CD4-positive, alpha-beta T cell treated with Interleukin-15 for 4 hours (primary cell): ENCODE measurements at regions not wholly inside any gene's neighbourhood (a gene's known extent, or its start where the extent isn't known, plus 50 kb on each side); places are given as distances from the start of the nearest gene placed in this dataset.

ENCODE experiments used
- DNase-seq: peaks from one replicate; pipeline ENCODE4 v3.0.0-alpha.2; 2020; ENCODE audit warnings: low spot score

DNA sequence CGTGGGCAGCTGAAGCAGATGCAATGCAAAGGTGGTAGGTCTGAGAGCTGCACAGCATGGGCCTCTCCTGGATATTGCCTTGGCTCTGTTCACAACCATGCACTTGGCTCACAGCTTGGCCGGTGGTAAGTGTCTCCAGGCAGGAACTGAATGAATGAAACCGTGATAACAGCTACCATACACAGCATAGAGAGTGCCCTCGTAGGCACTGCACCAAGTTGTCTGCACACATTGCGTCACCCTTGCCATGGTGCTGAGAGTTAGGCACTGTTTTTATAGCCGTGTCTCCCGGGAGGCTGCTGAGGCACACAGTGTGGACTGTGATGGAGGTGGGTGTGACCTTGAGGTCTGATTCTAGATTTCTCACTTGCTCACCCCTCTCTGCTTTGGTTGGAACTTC lies 157.6 kb upstream of the VASH1 start:
- DNase-seq: no peak

DNA sequence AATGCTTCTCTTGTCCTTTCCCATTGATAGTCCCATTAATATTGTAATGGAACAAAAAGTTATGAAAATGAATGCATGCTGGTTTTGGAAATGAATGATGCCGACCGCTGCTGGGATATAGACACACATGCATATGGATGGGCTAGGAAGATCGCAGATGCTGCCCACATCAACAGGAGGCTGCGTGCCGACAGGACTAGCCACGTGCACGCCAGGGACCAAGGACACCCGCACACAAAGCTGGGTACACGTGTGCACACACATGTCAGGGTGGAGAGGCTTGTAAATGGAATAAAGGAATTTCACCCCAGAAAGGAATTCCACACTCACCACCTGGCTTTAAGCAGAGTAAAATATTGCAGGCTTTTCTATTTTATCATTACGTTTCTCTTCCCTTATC lies 153.8 kb upstream of the VASH1 start:
- no peak for DNase-seq

DNA sequence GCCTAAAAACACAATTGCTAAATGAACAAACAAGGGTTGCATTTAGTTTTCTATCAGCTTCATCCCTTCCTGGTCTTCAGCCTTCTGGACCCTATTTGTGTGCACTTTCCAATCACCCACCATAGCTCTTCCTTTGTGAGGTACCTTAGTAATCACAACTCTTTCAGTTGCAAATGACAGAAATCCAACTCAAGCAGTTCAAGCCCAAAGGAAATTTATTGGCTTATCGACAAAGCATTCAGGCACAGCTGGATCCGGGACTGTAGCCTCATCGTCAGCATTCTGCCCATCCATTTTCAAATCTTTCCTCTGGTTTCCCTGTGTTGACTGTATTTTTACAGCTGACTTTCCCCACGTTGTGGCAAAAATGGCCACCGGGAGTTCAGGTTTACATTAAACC lies 148.6 kb upstream of the VASH1 start:
- DNase-seq: no peak

DNA sequence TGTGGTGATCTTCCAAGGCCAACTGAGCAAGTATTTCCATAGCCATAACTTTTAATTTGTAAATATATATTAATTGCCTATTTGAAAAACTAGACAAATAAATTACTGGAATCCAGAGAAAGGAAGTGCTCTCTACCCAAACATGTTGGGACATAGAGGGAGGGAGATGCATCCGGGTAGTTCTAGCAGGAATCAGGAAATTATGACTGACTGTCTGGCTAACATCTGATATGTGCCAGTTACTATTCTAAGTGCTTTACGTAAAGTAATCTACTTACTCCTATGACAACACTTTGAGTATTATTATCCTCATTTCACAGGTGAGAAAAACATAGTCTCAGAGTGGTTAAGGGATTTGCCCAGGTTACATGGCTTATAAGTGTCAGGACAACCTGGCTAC lies 147.7 kb upstream of the VASH1 start:
- DNase-seq: no peak

DNA sequence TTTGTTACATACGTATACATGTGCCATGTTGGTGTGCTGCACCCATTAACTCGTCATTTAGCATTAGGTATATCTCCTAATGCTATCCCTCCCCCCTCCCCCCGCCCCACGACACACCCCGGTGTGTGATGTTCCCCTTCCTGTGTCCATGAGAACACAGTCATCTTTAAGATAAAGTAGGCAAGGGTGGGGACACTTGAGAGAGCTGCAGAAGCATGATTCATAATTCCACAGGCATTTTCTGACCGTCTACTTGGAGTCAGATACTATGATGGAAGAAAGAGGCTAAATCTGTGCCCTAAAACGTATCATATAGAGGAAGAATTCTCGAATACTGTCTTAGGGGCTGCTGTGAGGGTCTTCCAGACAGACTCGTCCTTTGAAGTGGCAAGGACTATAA lies 145.9 kb upstream of the VASH1 start:
- no peak for DNase-seq

GRCh38 chr14:76617440-76617839 lies 143.8 kb upstream of the VASH1 start:
- DNase-seq: no peak

DNA sequence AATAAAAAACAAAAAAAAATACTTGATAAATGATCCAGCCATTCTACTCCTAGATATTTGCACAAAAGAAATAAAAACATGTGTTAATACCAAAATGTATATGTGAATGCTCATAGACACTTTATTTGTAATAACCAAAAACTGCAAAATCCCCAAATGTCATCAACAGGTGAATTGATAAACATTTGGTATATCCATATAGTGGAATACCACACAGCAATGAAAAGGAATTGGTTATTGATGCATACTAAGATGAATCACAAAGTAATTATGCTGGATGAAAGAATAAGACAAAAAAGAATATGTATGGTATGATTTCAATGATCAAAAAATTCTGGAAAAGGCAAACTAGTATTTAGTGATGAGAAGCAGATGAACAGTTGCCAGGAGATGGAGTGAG lies 124.7 kb upstream of the VASH1 start:
- DNase-seq: no peak

DNA sequence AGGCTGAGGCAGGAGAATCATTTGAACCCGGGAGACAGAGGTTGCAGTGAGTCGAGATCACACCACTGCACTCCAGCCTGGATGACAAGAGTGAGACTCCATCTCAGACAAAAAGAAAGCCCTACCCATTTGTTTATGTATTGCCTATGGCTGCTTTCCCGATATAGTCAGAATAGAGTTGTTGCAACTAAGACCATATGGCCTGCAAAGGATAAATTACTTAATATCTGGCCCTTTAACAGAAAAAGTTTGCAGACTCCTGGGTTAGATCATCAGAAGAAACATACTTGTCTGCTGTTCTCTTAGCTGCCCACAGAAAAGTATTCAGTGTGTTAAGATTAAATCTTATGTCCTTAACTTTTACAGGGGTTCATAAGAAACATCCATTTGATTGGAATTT lies 122.4 kb upstream of the VASH1 start:
- no peak for DNase-seq

DNA sequence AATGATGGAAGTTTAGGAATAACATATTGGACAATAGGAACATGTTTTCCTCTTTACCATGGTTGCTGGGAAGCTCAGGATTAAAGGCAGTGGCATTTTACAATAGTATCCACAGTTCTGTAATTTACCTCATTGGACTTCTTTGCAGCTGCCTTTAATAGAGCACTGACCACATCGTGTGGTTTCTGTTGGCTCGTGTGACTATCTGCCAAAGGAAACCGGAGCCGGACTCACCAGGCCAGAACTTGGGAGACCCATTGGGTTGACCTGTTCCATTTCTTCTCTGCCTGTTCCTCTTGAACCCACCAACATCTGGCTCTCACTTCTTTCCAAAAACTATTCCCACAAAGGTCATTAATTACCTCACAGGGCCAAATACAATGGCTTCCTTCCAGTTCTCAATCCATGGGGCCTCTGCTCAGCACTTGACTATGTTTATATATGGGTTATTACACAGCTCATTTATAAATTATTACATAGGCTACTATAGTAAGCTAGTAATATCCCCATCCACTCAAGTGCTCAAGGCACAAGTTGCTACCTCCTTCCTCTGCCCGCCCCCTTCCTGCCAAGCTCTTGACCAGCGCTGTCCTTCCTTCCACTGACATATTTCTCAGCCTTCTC lies 121.5 kb upstream of the VASH1 start:
- no peak for DNase-seq

- DNase-seq: no peak
Observed at GRCh38 chr14:76640923-76641395, 120.3 kb upstream of the VASH1 start.

- DNase-seq: no peak
Observed at GRCh38 chr14:76641541-76641940, 119.7 kb upstream of the VASH1 start.

DNA sequence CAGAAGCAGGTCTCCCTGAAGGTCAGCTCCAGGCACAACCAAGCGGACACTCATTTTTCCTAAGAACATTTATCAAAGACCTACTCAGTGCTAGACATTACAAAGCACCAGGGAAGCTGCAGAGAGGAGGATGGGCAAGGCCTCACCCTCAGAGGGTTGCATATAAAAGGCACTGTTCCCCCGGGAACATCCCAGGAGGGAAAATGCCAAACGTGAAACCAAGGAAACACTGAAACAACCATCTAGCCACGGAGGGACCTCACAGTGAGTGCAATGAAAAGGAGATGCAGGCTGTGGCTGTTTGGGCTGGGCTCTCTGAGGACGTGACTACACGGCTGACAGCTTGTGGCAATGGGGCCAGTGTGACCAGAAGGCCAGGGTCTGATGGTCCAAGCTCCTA lies 117.4 kb upstream of the VASH1 start:
- DNase-seq: no peak

GRCh38 chr14:76644855-76645518 lies 116.3 kb upstream of the VASH1 start:
- DNase-seq: no peak

- peak; percentile 22 for DNase-seq
Observed at GRCh38 chr14:76647697-76648298, 113.5 kb upstream of the VASH1 start.

- no peak for DNase-seq
Observed at GRCh38 chr14:76651410-76652055, 109.7 kb upstream of the VASH1 start.

GRCh38 chr14:76653875-76654572 lies 107.2 kb upstream of the VASH1 start:
- DNase-seq: no peak

- DNase-seq: no peak
Observed at GRCh38 chr14:76654573-76655108, 106.6 kb upstream of the VASH1 start.

- no peak for DNase-seq
Observed at GRCh38 chr14:76655331-76655730, 105.9 kb upstream of the VASH1 start.

- DNase-seq: no peak
Observed at GRCh38 chr14:76656592-76656991, 104.7 kb upstream of the VASH1 start.

- no peak for DNase-seq
Observed at GRCh38 chr14:76657404-76657803, 103.9 kb upstream of the VASH1 start.

GRCh38 chr14:76657846-76658245 lies 103.4 kb upstream of the VASH1 start:
- DNase-seq: no peak

GRCh38 chr14:76662580-76662979 lies 98.7 kb upstream of the VASH1 start:
- no peak for DNase-seq
